Medulla oblongata (tissue), 1 donor: ENCODE measurements at regions not wholly inside any gene's neighbourhood (a gene's known extent, or its start where the extent isn't known, plus 50 kb on each side); places are given as distances from the start of the nearest gene placed in this dataset.
"Not testable (repeated sequence)": the region's sequence is repeated elsewhere in the genome, so short reads cannot be mapped to it uniquely, and the experiment has no call there.

Experiments used
- DNase-seq: peaks from one replicate; pipeline ENCODE4 v3.0.0-alpha.2; 2015; ENCODE audit errors: extremely low spot score

GRCh38 chr21:9572782-9573181 lies 948.6 kb upstream of the TPTE start:
- DNase-seq: not testable (repeated sequence)

- DNase-seq: not testable (repeated sequence)
These were observed 947.9 kb upstream of the TPTE start for GRCh38 chr21:9573528-9573927.

- DNase-seq: not testable (repeated sequence)
These were observed 942.1 kb upstream of the TPTE start for GRCh38 chr21:9579275-9579674.

GRCh38 chr21:9587941-9588340 lies 933.4 kb upstream of the TPTE start:
- DNase-seq: not testable (repeated sequence)

GRCh38 chr21:9592591-9592990 lies 928.8 kb upstream of the TPTE start:
- DNase-seq: not testable (repeated sequence)

GRCh38 chr21:9593646-9594045 lies 927.7 kb upstream of the TPTE start:
- not testable (repeated sequence) for DNase-seq

- DNase-seq: not testable (repeated sequence)
These were observed 907.4 kb upstream of the TPTE start for GRCh38 chr21:9614011-9614410.

- DNase-seq: not testable (repeated sequence)
These were observed 900.1 kb upstream of the TPTE start for GRCh38 chr21:9621121-9621793.

- DNase-seq: not testable (repeated sequence)
These were observed 893.3 kb upstream of the TPTE start for GRCh38 chr21:9628051-9628450.

GRCh38 chr21:9647409-9647808 lies 874.0 kb upstream of the TPTE start:
- peak; percentile 1 for DNase-seq

GRCh38 chr21:9648331-9648730 lies 873.1 kb upstream of the TPTE start:
- DNase-seq: peak; percentile 10

- peak; percentile 74 for DNase-seq
These were observed 872.2 kb upstream of the TPTE start for GRCh38 chr21:9648947-9649720.

- DNase-seq: not testable (repeated sequence)
These were observed 868.6 kb upstream of the TPTE start for GRCh38 chr21:9652819-9653218.

- DNase-seq: not testable (repeated sequence)
These were observed 866.2 kb upstream of the TPTE start for GRCh38 chr21:9655221-9655620.

GRCh38 chr21:9656455-9656854 lies 864.9 kb upstream of the TPTE start:
- DNase-seq: not testable (repeated sequence)

GRCh38 chr21:9657779-9658178 lies 863.6 kb upstream of the TPTE start:
- peak; percentile 40 for DNase-seq

- not testable (repeated sequence) for DNase-seq
These were observed 861.5 kb upstream of the TPTE start for GRCh38 chr21:9659877-9660276.

GRCh38 chr21:9663914-9664729 lies 857.3 kb upstream of the TPTE start:
- DNase-seq: not testable (repeated sequence)

GRCh38 chr21:9675811-9676210 lies 845.6 kb upstream of the TPTE start:
- DNase-seq: not testable (repeated sequence)

GRCh38 chr21:9679029-9679428 lies 842.4 kb upstream of the TPTE start:
- not testable (repeated sequence) for DNase-seq

GRCh38 chr21:9688945-9689344 lies 832.4 kb upstream of the TPTE start:
- DNase-seq: not testable (repeated sequence)

- DNase-seq: peak; percentile 1
These were observed 830.4 kb upstream of the TPTE start for GRCh38 chr21:9690981-9691380.
